IMR-90 (cell line): ENCODE measurements at regions not wholly inside any gene's neighbourhood (a gene's known extent, or its start where the extent isn't known, plus 50 kb on each side); places are given as distances from the start of the nearest gene placed in this dataset.
"Not testable (repeated sequence)": the region's sequence is repeated elsewhere in the genome, so short reads cannot be mapped to it uniquely, and the experiment has no call there.

Experiments
- ATAC-seq: fragments of 200-7000 bp; cut with Tn5 transposase; 2 replicates; pipeline ENCODE4 v1.9.1; 2020; ENCODE audit warnings: low read depth, mild to moderate bottlenecking, moderate library complexity
- BruUV-seq: library from RNA; stranded (reverse); fragments of 400-500 nt; replicated peaks from 2 replicates; lab custom pipeline; 2021; lab: Mats Ljungman, UMichigan
- CTCF ChIA-PET: fragments of 300-600 bp; formaldehyde crosslinking; extraction: SDS; loops from one replicate; lab custom pipeline; 2021; ENCODE audit warnings: antibody characterized with exemption; lab: Yijun Ruan, JAX
- POLR2A ChIA-PET: fragments of 300-600 bp; sonication (Branson Sonifier 250); formaldehyde crosslinking; loops from one replicate; lab custom pipeline; 2022; ENCODE audit warnings: antibody characterized with exemption; ENCODE audit not compliant: unreplicated experiment; lab: Charles Lee
- DNase-seq: peaks from one replicate; pipeline ENCODE4 v3.0.0; 2013
- H2AFZ ChIP-seq: replicated peaks from 2 replicates; pipeline ENCODE3; 2013; ENCODE audit warnings: low read length, mild to moderate bottlenecking; ENCODE audit not compliant: poor library complexity
- H2AK5ac ChIP-seq: 2 replicates; pipeline ENCODE4 v1.6.1; 2013; ENCODE audit warnings: low read depth, low read length, inconsistent platforms
- H2AK9ac ChIP-seq: replicated peaks from 2 replicates; pipeline ENCODE3; 2013; ENCODE audit warnings: mild to moderate bottlenecking, low read depth, low read length, moderate library complexity; ENCODE audit not compliant: poor library complexity
- H2BK120ac ChIP-seq: 2 replicates; pipeline ENCODE4 v1.6.1; 2013; ENCODE audit warnings: low read depth, low read length, inconsistent platforms
- H2BK15ac ChIP-seq: 3 replicates; pipeline ENCODE4 v1.6.1; 2013; ENCODE audit warnings: low read depth, low read length, inconsistent platforms
- H2BK20ac ChIP-seq: 2 replicates; pipeline ENCODE4 v1.6.1; 2013; ENCODE audit warnings: low read depth, mild to moderate bottlenecking, inconsistent platforms, low read length, moderate library complexity
- H2BK5ac ChIP-seq: 2 replicates; pipeline ENCODE4 v1.6.1; 2013; ENCODE audit warnings: mild to moderate bottlenecking, low read depth, low read length, inconsistent platforms; ENCODE audit not compliant: poor library complexity, severe bottlenecking
- H3K14ac ChIP-seq: replicated peaks from 2 replicates; pipeline ENCODE4 v1.6.1; 2013; ENCODE audit warnings: low read depth, low read length, inconsistent platforms
- H3K18ac ChIP-seq: 2 replicates; pipeline ENCODE4 v1.6.1; 2013; ENCODE audit warnings: low read depth, low read length, control low read depth
- H3K23ac ChIP-seq: 2 replicates; pipeline ENCODE4 v1.6.1; 2013; ENCODE audit warnings: low read depth, low read length, inconsistent platforms
- H3K27ac ChIP-seq: 2 replicates; pipeline ENCODE4 v1.5.1; 2013; ENCODE audit warnings: mild to moderate bottlenecking, control low read depth, low read length; ENCODE audit not compliant: insufficient read depth
- H3K27me3 ChIP-seq: 2 replicates; pipeline ENCODE4 v1.6.1; 2013; ENCODE audit warnings: low read length; ENCODE audit not compliant: control insufficient read depth, insufficient read depth
- H3K36me3 ChIP-seq: 2 replicates; pipeline ENCODE4 v1.6.1; 2013; ENCODE audit warnings: low read length, mixed read lengths; ENCODE audit not compliant: control insufficient read depth, insufficient read depth
- H3K4ac ChIP-seq: 2 replicates; pipeline ENCODE4 v1.6.1; 2013; ENCODE audit warnings: low read depth, low read length, inconsistent platforms
- H3K4me1 ChIP-seq: 2 replicates; pipeline ENCODE4 v1.6.1; 2013; ENCODE audit warnings: low read length, mixed read lengths; ENCODE audit not compliant: control insufficient read depth, insufficient read depth
- H3K4me2 ChIP-seq: 2 replicates; pipeline ENCODE4 v1.6.1; 2013; ENCODE audit warnings: low read depth, mild to moderate bottlenecking, control low read depth, low read length, moderate library complexity
- H3K4me3 ChIP-seq: 2 replicates; pipeline ENCODE4 v1.5.1; 2013; ENCODE audit warnings: low read depth, mild to moderate bottlenecking, control low read depth, low read length, moderate library complexity; ENCODE audit not compliant: insufficient read depth
- H3K56ac ChIP-seq: 2 replicates; pipeline ENCODE4 v1.6.1; 2013; ENCODE audit warnings: low read length, inconsistent platforms; ENCODE audit not compliant: insufficient read depth; ENCODE audit errors: extremely low read depth
- H3K79me1 ChIP-seq, 2 experiments: 2 replicates each; pipeline ENCODE4 v1.6.1; 2013; ENCODE audit warnings: low read length in 2 of 2, inconsistent platforms in 1 of 2, low read depth in 1 of 2
- H3K9ac ChIP-seq: 2 replicates; pipeline ENCODE4 v1.6.1; 2013; ENCODE audit warnings: low read depth, low read length, control low read depth
- H3K9me1 ChIP-seq: 2 replicates; pipeline ENCODE4 v1.6.1; 2013; ENCODE audit warnings: low read length, inconsistent platforms; ENCODE audit not compliant: insufficient read depth
- H3K9me3 ChIP-seq: 2 replicates; pipeline ENCODE4 v1.6.1; 2013; ENCODE audit warnings: low read length; ENCODE audit not compliant: control insufficient read depth, insufficient read depth
- H4K20me1 ChIP-seq: 2 replicates; pipeline ENCODE4 v1.6.1; 2013; ENCODE audit warnings: low read length, inconsistent platforms; ENCODE audit not compliant: insufficient read depth
- H4K5ac ChIP-seq: 2 replicates; pipeline ENCODE4 v1.6.1; 2013; ENCODE audit warnings: mild to moderate bottlenecking, low read depth, low read length, control low read depth
- H4K8ac ChIP-seq, 2 experiments: 2 replicates each; pipeline ENCODE4 v1.6.1; 2013; ENCODE audit warnings: low read depth in 2 of 2, low read length in 2 of 2, control low read depth in 1 of 2, inconsistent platforms in 1 of 2
- H4K91ac ChIP-seq: 2 replicates; pipeline ENCODE4 v1.6.1; 2013; ENCODE audit warnings: low read depth, low read length, inconsistent platforms; ENCODE audit not compliant: insufficient read depth
- WGBS, 2 experiments: methylation state at CpG; one replicate each; pipeline versions ENCODE4 v1.1.5 to v1.1.7; 2013; ENCODE audit warnings: missing lambda C conversion rate in 2 of 2; ENCODE audit not compliant: insufficient read length in 1 of 2; ENCODE audit errors: extremely low coverage in 2 of 2; 5-methylcytosine and 5-hydroxymethylcytosine counted together
- dilution Hi-C: fragments of 300-500 bp; cut with HindIII; formaldehyde crosslinking; loops from one replicate; pipeline ENCODE4 v1.14.3; 2018; ENCODE audit warnings: low sequenced_read_pairs; ENCODE audit not compliant: unreplicated experiment
- in situ Hi-C: fragments of 300-500 bp; cut with MboI; formaldehyde crosslinking; loops from 3 replicates; pipeline ENCODE4 v1.14.3; 2019; ENCODE audit warnings: low sequenced_read_pairs, inconsistent platforms, mixed read lengths
- intact Hi-C: fragments of 100-400 bp; cut with micrococcal nuclease; formaldehyde crosslinking; loops from 2 replicates; pipeline ENCODE4 v1.10.0; 2022

- H4K20me1 ChIP-seq, H2BK120ac ChIP-seq, intact Hi-C loops, H4K8ac ChIP-seq, H3K56ac ChIP-seq, H4K5ac ChIP-seq, H3K4me3 ChIP-seq, H3K27me3 ChIP-seq, H3K18ac ChIP-seq, H3K9me3 ChIP-seq, H3K4ac ChIP-seq, POLR2A ChIA-PET, BruUV-seq, H3K9me1 ChIP-seq, in situ Hi-C loops, H3K79me1 ChIP-seq, H2AFZ ChIP-seq, H3K14ac ChIP-seq, DNase-seq, H3K9ac ChIP-seq, ATAC-seq, H4K91ac ChIP-seq, dilution Hi-C loops, H3K23ac ChIP-seq, H3K4me2 ChIP-seq, H3K4me1 ChIP-seq, H2AK5ac ChIP-seq, H3K27ac ChIP-seq, H3K36me3 ChIP-seq, H2BK15ac ChIP-seq, H2BK20ac ChIP-seq, H2AK9ac ChIP-seq, H2BK5ac ChIP-seq: not testable (repeated sequence)
- CTCF ChIA-PET = interaction anchor here (1.2 kb wide), 1 partner anchor 23 kb away, joined by 3 read pairs; no protein-coding TSS in a partner anchor
- 81% methylated on average over 3 of the region's 9 CpGs; no CpG with 5 or more reads in 1 of the 2 experiments for WGBS, 2 experiments
Measured at GRCh38 chrX:79456593-79456992, 89.5 kb upstream of the ITM2A start.
